Testis (tissue), 2 donors: ENCODE measurements at regions not wholly inside any gene's neighbourhood (a gene's known extent, or its start where the extent isn't known, plus 50 kb on each side); places are given as distances from the start of the nearest gene placed in this dataset.

Source experiments
- POLR2A ChIP-seq: fragments of 450-650 bp; IDR thresholded peaks from one replicate; pipeline ENCODE4 v1.6.1; 2017; ENCODE audit warnings: antibody characterized with exemption, mild to moderate bottlenecking, moderate library complexity
- TF ChIP-seq, protein P1 (sequence below), 3 experiments: fragments of 450-650 bp in 2 of 3; fragments of 200-600 bp in 1 of 3; sonication (generic) in 1 of 3; IDR thresholded peaks; one replicate each; pipeline ENCODE4 v1.5.1; 2016 to 2019; ENCODE audit warnings: antibody characterized with exemption in 3 of 3, mild to moderate bottlenecking in 2 of 3, moderate library complexity in 1 of 3

DNA sequence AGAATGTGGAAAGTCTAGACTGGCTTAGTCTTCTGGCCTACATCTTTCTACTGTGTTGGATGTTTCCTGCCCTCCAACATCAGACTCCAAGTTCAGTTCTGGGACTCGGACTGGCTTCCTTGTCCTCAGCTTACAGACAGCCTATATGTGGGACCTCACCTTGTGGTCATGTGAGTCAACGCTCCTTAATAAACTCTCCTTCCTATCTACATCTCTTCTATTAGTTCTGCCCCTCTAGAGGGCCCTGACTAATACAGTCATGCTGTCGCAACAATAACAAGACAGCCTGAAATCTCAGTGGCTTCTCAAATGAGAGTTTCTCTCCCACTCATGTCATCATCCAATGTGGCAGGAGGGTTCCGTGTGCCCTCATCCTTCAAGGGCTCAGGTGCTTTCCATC, 347.8 kb downstream of the MZT1 start:
- TF ChIP-seq, protein P1, sequence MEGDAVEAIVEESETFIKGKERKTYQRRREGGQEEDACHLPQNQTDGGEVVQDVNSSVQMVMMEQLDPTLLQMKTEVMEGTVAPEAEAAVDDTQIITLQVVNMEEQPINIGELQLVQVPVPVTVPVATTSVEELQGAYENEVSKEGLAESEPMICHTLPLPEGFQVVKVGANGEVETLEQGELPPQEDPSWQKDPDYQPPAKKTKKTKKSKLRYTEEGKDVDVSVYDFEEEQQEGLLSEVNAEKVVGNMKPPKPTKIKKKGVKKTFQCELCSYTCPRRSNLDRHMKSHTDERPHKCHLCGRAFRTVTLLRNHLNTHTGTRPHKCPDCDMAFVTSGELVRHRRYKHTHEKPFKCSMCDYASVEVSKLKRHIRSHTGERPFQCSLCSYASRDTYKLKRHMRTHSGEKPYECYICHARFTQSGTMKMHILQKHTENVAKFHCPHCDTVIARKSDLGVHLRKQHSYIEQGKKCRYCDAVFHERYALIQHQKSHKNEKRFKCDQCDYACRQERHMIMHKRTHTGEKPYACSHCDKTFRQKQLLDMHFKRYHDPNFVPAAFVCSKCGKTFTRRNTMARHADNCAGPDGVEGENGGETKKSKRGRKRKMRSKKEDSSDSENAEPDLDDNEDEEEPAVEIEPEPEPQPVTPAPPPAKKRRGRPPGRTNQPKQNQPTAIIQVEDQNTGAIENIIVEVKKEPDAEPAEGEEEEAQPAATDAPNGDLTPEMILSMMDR (IDR thresholded peaks at IDR 0.05): no peak
- no peak for TF ChIP-seq POLR2A
